IMR-90 (cell line): ENCODE measurements at regions not wholly inside any gene's neighbourhood (a gene's known extent, or its start where the extent isn't known, plus 50 kb on each side); places are given as distances from the start of the nearest gene placed in this dataset.
"Not testable (repeated sequence)": the region's sequence is repeated elsewhere in the genome, so short reads cannot be mapped to it uniquely, and the experiment has no call there.

Experiments used
- ATAC-seq: fragments of 200-7000 bp; cut with Tn5 transposase; 2 replicates; pipeline ENCODE4 v1.9.1; 2020; ENCODE audit warnings: low read depth, mild to moderate bottlenecking, moderate library complexity
- BruUV-seq: library from RNA; stranded (reverse); fragments of 400-500 nt; replicated peaks from 2 replicates; lab custom pipeline; 2021; lab: Mats Ljungman, UMichigan
- CTCF ChIA-PET: fragments of 300-600 bp; formaldehyde crosslinking; extraction: SDS; loops from one replicate; lab custom pipeline; 2021; ENCODE audit warnings: antibody characterized with exemption; lab: Yijun Ruan, JAX
- POLR2A ChIA-PET: fragments of 300-600 bp; sonication (Branson Sonifier 250); formaldehyde crosslinking; loops from one replicate; lab custom pipeline; 2022; ENCODE audit warnings: antibody characterized with exemption; ENCODE audit not compliant: unreplicated experiment; lab: Charles Lee
- DNase-seq: peaks from one replicate; pipeline ENCODE4 v3.0.0; 2013
- H2AFZ ChIP-seq: replicated peaks from 2 replicates; pipeline ENCODE3; 2013; ENCODE audit warnings: low read length, mild to moderate bottlenecking; ENCODE audit not compliant: poor library complexity
- H2AK5ac ChIP-seq: 2 replicates; pipeline ENCODE4 v1.6.1; 2013; ENCODE audit warnings: low read depth, low read length, inconsistent platforms
- H2AK9ac ChIP-seq: replicated peaks from 2 replicates; pipeline ENCODE3; 2013; ENCODE audit warnings: mild to moderate bottlenecking, low read depth, low read length, moderate library complexity; ENCODE audit not compliant: poor library complexity
- H2BK120ac ChIP-seq: 2 replicates; pipeline ENCODE4 v1.6.1; 2013; ENCODE audit warnings: low read depth, low read length, inconsistent platforms
- H2BK15ac ChIP-seq: 3 replicates; pipeline ENCODE4 v1.6.1; 2013; ENCODE audit warnings: low read depth, low read length, inconsistent platforms
- H2BK20ac ChIP-seq: 2 replicates; pipeline ENCODE4 v1.6.1; 2013; ENCODE audit warnings: low read depth, mild to moderate bottlenecking, inconsistent platforms, low read length, moderate library complexity
- H2BK5ac ChIP-seq: 2 replicates; pipeline ENCODE4 v1.6.1; 2013; ENCODE audit warnings: mild to moderate bottlenecking, low read depth, low read length, inconsistent platforms; ENCODE audit not compliant: poor library complexity, severe bottlenecking
- H3K14ac ChIP-seq: replicated peaks from 2 replicates; pipeline ENCODE4 v1.6.1; 2013; ENCODE audit warnings: low read depth, low read length, inconsistent platforms
- H3K18ac ChIP-seq: 2 replicates; pipeline ENCODE4 v1.6.1; 2013; ENCODE audit warnings: low read depth, low read length, control low read depth
- H3K23ac ChIP-seq: 2 replicates; pipeline ENCODE4 v1.6.1; 2013; ENCODE audit warnings: low read depth, low read length, inconsistent platforms
- H3K27ac ChIP-seq: 2 replicates; pipeline ENCODE4 v1.5.1; 2013; ENCODE audit warnings: mild to moderate bottlenecking, control low read depth, low read length; ENCODE audit not compliant: insufficient read depth
- H3K27me3 ChIP-seq: 2 replicates; pipeline ENCODE4 v1.6.1; 2013; ENCODE audit warnings: low read length; ENCODE audit not compliant: control insufficient read depth, insufficient read depth
- H3K36me3 ChIP-seq: 2 replicates; pipeline ENCODE4 v1.6.1; 2013; ENCODE audit warnings: low read length, mixed read lengths; ENCODE audit not compliant: control insufficient read depth, insufficient read depth
- H3K4ac ChIP-seq: 2 replicates; pipeline ENCODE4 v1.6.1; 2013; ENCODE audit warnings: low read depth, low read length, inconsistent platforms
- H3K4me1 ChIP-seq: 2 replicates; pipeline ENCODE4 v1.6.1; 2013; ENCODE audit warnings: low read length, mixed read lengths; ENCODE audit not compliant: control insufficient read depth, insufficient read depth
- H3K4me2 ChIP-seq: 2 replicates; pipeline ENCODE4 v1.6.1; 2013; ENCODE audit warnings: low read depth, mild to moderate bottlenecking, control low read depth, low read length, moderate library complexity
- H3K4me3 ChIP-seq: 2 replicates; pipeline ENCODE4 v1.5.1; 2013; ENCODE audit warnings: low read depth, mild to moderate bottlenecking, control low read depth, low read length, moderate library complexity; ENCODE audit not compliant: insufficient read depth
- H3K56ac ChIP-seq: 2 replicates; pipeline ENCODE4 v1.6.1; 2013; ENCODE audit warnings: low read length, inconsistent platforms; ENCODE audit not compliant: insufficient read depth; ENCODE audit errors: extremely low read depth
- H3K79me1 ChIP-seq, 2 experiments: 2 replicates each; pipeline ENCODE4 v1.6.1; 2013; ENCODE audit warnings: low read length in 2 of 2, inconsistent platforms in 1 of 2, low read depth in 1 of 2
- H3K9ac ChIP-seq: 2 replicates; pipeline ENCODE4 v1.6.1; 2013; ENCODE audit warnings: low read depth, low read length, control low read depth
- H3K9me1 ChIP-seq: 2 replicates; pipeline ENCODE4 v1.6.1; 2013; ENCODE audit warnings: low read length, inconsistent platforms; ENCODE audit not compliant: insufficient read depth
- H3K9me3 ChIP-seq: 2 replicates; pipeline ENCODE4 v1.6.1; 2013; ENCODE audit warnings: low read length; ENCODE audit not compliant: control insufficient read depth, insufficient read depth
- H4K20me1 ChIP-seq: 2 replicates; pipeline ENCODE4 v1.6.1; 2013; ENCODE audit warnings: low read length, inconsistent platforms; ENCODE audit not compliant: insufficient read depth
- H4K5ac ChIP-seq: 2 replicates; pipeline ENCODE4 v1.6.1; 2013; ENCODE audit warnings: mild to moderate bottlenecking, low read depth, low read length, control low read depth
- H4K8ac ChIP-seq, 2 experiments: 2 replicates each; pipeline ENCODE4 v1.6.1; 2013; ENCODE audit warnings: low read depth in 2 of 2, low read length in 2 of 2, control low read depth in 1 of 2, inconsistent platforms in 1 of 2
- H4K91ac ChIP-seq: 2 replicates; pipeline ENCODE4 v1.6.1; 2013; ENCODE audit warnings: low read depth, low read length, inconsistent platforms; ENCODE audit not compliant: insufficient read depth
- WGBS, 2 experiments: methylation state at CpG; one replicate each; pipeline versions ENCODE4 v1.1.5 to v1.1.7; 2013; ENCODE audit warnings: missing lambda C conversion rate in 2 of 2; ENCODE audit not compliant: insufficient read length in 1 of 2; ENCODE audit errors: extremely low coverage in 2 of 2; 5-methylcytosine and 5-hydroxymethylcytosine counted together
- dilution Hi-C: fragments of 300-500 bp; cut with HindIII; formaldehyde crosslinking; loops from one replicate; pipeline ENCODE4 v1.14.3; 2018; ENCODE audit warnings: low sequenced_read_pairs; ENCODE audit not compliant: unreplicated experiment
- in situ Hi-C: fragments of 300-500 bp; cut with MboI; formaldehyde crosslinking; loops from 3 replicates; pipeline ENCODE4 v1.14.3; 2019; ENCODE audit warnings: low sequenced_read_pairs, inconsistent platforms, mixed read lengths
- intact Hi-C: fragments of 100-400 bp; cut with micrococcal nuclease; formaldehyde crosslinking; loops from 2 replicates; pipeline ENCODE4 v1.10.0; 2022

DNA sequence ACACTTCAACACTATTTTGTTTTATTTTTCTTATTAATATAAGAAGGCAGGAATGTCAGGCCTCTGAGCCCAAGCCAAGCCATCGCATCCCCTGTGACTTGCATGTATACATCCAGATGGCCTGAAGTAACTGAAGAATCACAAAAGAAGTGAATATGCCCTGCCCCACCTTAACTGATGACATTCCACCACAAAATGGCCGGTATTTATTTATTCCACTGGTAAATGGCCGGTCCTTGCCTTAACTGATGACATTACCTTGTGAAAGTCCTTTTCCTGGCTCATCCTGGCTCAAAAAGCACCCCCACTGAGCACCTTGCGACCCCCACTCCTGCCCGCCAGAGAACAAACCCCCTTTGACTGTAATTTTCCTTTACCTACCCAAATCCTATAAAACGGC lies 111.9 kb upstream of the HTR2C start:
- BruUV-seq, H3K9me1 ChIP-seq, H3K36me3 ChIP-seq, POLR2A ChIA-PET, H3K4me2 ChIP-seq, ATAC-seq, H3K27ac ChIP-seq, H3K4ac ChIP-seq, H2AK5ac ChIP-seq, H3K79me1 ChIP-seq, H2BK15ac ChIP-seq, DNase-seq, H2BK120ac ChIP-seq, dilution Hi-C loops, H4K20me1 ChIP-seq, H3K4me3 ChIP-seq, H3K9ac ChIP-seq, H3K4me1 ChIP-seq, H4K91ac ChIP-seq, H4K5ac ChIP-seq, CTCF ChIA-PET, H3K56ac ChIP-seq, in situ Hi-C loops, H3K18ac ChIP-seq, H4K8ac ChIP-seq, H2AFZ ChIP-seq, H2BK20ac ChIP-seq, H2AK9ac ChIP-seq, H3K23ac ChIP-seq, H3K14ac ChIP-seq, H3K27me3 ChIP-seq, H2BK5ac ChIP-seq, H3K9me3 ChIP-seq: not testable (repeated sequence)
- WGBS, 2 experiments = 20% methylated on average over 1 of the region's 6 CpGs; no CpG with 5 or more reads in 1 of the 2 experiments
- intact Hi-C loops = loop anchor here (5.0 kb wide), 1 partner anchor 130 kb away; no protein-coding TSS in a partner anchor
